ENCODE measurements at regions not wholly inside any gene's neighbourhood (a gene's known extent, or its start where the extent isn't known, plus 50 kb on each side); places are given as distances from the start of the nearest gene placed in this dataset.

- TF ChIP-seq SP1 (IDR thresholded peaks at IDR 0.05) (no peak), CTCF (IDR thresholded peaks at IDR 0.05; ENCODE audit: low read depth, low read length, missing input control) (no peak), RAD21 (IDR thresholded peaks at IDR 0.05) (no peak), TAF1 (conservative IDR thresholded peaks at IDR 0.05) (no peak), GABPA (IDR thresholded peaks at IDR 0.05 in 1 of 2, conservative IDR thresholded peaks at IDR 0.05 in 1 of 2) (no peak), MAX (IDR thresholded peaks at IDR 0.05) (no peak), HNF4G (IDR thresholded peaks at IDR 0.05) (no peak), YY1 (IDR thresholded peaks at IDR 0.05) (no peak), EGR1 (IDR thresholded peaks at IDR 0.05; ENCODE audit: low read depth in 2 of 2) (no peak)
- TF ChIP-seq, protein P1, sequence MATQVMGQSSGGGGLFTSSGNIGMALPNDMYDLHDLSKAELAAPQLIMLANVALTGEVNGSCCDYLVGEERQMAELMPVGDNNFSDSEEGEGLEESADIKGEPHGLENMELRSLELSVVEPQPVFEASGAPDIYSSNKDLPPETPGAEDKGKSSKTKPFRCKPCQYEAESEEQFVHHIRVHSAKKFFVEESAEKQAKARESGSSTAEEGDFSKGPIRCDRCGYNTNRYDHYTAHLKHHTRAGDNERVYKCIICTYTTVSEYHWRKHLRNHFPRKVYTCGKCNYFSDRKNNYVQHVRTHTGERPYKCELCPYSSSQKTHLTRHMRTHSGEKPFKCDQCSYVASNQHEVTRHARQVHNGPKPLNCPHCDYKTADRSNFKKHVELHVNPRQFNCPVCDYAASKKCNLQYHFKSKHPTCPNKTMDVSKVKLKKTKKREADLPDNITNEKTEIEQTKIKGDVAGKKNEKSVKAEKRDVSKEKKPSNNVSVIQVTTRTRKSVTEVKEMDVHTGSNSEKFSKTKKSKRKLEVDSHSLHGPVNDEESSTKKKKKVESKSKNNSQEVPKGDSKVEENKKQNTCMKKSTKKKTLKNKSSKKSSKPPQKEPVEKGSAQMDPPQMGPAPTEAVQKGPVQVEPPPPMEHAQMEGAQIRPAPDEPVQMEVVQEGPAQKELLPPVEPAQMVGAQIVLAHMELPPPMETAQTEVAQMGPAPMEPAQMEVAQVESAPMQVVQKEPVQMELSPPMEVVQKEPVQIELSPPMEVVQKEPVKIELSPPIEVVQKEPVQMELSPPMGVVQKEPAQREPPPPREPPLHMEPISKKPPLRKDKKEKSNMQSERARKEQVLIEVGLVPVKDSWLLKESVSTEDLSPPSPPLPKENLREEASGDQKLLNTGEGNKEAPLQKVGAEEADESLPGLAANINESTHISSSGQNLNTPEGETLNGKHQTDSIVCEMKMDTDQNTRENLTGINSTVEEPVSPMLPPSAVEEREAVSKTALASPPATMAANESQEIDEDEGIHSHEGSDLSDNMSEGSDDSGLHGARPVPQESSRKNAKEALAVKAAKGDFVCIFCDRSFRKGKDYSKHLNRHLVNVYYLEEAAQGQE (IDR thresholded peaks at IDR 0.05), result no peak
- TF ChIP-seq, protein P2, sequence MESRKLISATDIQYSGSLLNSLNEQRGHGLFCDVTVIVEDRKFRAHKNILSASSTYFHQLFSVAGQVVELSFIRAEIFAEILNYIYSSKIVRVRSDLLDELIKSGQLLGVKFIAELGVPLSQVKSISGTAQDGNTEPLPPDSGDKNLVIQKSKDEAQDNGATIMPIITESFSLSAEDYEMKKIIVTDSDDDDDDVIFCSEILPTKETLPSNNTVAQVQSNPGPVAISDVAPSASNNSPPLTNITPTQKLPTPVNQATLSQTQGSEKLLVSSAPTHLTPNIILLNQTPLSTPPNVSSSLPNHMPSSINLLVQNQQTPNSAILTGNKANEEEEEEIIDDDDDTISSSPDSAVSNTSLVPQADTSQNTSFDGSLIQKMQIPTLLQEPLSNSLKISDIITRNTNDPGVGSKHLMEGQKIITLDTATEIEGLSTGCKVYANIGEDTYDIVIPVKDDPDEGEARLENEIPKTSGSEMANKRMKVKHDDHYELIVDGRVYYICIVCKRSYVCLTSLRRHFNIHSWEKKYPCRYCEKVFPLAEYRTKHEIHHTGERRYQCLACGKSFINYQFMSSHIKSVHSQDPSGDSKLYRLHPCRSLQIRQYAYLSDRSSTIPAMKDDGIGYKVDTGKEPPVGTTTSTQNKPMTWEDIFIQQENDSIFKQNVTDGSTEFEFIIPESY (IDR thresholded peaks at IDR 0.05), result no peak
- TF ChIP-seq, protein P3, sequence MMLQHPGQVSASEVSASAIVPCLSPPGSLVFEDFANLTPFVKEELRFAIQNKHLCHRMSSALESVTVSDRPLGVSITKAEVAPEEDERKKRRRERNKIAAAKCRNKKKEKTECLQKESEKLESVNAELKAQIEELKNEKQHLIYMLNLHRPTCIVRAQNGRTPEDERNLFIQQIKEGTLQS (IDR thresholded peaks at IDR 0.05), result no peak
Observed at GRCh38 chr1:38760562-38760961, 99.0 kb downstream of the RRAGC start.

Measured in liver (tissue), 3 donors.